Neural progenitor cell (in vitro differentiated cells): ENCODE measurements at regions not wholly inside any gene's neighbourhood (a gene's known extent, or its start where the extent isn't known, plus 50 kb on each side); places are given as distances from the start of the nearest gene placed in this dataset.

Source experiments
- EZH2 ChIP-seq: fragments of 200-600 bp; sonication (generic); IDR thresholded peaks from 2 replicates; pipeline ENCODE4 v1.6.1; 2017; ENCODE audit warnings: antibody characterized with exemption, mild to moderate bottlenecking, moderate library complexity
- TF ChIP-seq, protein P1 (sequence below): fragments of 200-600 bp; sonication (generic); IDR thresholded peaks from 2 replicates; pipeline ENCODE4 v1.5.1; 2017; ENCODE audit warnings: antibody characterized with exemption, mild to moderate bottlenecking

DNA sequence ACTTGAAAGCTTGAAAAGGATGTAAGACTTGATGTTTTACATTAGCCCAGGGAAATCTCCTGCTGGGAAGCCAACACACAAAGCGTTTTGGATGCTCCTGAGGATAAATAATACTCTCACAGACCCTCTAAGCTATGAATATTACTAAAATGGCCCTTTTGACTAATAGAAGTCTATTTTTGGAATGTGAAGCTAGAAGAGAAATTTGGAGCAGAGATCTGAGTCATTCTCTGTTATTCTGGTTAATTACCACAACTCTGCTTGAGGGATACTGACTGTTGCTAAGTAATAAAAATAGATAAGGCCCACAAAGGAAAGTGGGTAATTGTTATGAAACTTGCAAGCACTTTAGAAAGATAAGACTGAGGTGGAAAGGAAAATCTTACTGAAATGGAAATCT is 346.2 kb upstream of the STXBP6 start:
- TF ChIP-seq, protein P1, sequence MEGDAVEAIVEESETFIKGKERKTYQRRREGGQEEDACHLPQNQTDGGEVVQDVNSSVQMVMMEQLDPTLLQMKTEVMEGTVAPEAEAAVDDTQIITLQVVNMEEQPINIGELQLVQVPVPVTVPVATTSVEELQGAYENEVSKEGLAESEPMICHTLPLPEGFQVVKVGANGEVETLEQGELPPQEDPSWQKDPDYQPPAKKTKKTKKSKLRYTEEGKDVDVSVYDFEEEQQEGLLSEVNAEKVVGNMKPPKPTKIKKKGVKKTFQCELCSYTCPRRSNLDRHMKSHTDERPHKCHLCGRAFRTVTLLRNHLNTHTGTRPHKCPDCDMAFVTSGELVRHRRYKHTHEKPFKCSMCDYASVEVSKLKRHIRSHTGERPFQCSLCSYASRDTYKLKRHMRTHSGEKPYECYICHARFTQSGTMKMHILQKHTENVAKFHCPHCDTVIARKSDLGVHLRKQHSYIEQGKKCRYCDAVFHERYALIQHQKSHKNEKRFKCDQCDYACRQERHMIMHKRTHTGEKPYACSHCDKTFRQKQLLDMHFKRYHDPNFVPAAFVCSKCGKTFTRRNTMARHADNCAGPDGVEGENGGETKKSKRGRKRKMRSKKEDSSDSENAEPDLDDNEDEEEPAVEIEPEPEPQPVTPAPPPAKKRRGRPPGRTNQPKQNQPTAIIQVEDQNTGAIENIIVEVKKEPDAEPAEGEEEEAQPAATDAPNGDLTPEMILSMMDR = no peak
- no peak for TF ChIP-seq EZH2
